Smooth muscle cell of the brain vasculature (primary cell): ENCODE measurements at regions not wholly inside any gene's neighbourhood (a gene's known extent, or its start where the extent isn't known, plus 50 kb on each side); places are given as distances from the start of the nearest gene placed in this dataset.

ENCODE experiments used
- DNase-seq: peaks from one replicate; pipeline ENCODE4 v3.0.0-alpha.2; 2012; ENCODE audit warnings: low read depth, low spot score

DNA sequence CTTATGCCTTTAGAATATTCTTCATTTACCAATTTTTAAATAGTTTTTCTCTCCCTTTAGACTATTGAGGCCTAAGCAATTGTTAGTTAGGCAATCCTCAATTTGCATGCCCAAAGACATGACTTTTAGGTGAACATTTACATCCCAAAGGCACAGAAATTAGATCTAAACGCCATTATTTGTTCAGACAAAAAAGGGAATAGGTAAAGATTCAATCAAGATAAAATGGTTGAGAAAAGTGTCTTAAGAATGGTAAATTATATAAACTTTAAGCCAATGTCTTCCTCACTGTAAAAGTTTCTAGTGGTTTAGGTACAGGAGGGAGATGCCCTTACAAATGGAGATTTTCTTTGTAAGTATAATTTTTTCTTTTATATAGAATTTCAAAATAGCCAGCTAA, 50.2 kb upstream of the MME start:
- no peak for DNase-seq

DNA sequence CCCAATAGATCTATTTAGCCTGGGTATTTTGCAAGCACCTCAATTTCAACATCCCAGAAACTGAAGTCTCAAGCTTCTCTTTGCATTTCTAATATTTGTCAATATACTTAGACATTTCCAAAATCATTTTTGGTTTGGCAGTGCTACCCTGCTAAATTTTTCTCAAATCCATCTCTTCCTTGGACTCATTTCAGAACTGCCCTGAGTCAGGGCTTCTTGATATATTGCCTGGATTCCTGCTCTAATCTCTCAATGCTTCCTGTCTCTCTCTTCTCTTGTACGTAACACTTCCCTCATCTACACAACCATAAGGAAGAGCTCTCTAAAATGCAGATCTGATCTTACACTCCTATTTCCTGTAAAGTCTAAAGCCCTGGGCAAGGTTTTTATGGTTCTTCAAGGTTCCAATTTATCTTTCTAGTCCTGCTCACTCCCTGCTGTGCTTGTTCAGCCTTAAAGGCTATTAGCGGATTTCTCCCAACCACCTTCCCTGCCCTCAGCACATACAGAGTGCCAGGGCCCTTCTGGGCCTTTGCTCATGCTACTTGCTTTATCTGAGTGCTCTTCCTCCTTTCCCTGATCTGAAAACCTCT, 53.0 kb upstream of the MME start:
- no peak for DNase-seq

DNA sequence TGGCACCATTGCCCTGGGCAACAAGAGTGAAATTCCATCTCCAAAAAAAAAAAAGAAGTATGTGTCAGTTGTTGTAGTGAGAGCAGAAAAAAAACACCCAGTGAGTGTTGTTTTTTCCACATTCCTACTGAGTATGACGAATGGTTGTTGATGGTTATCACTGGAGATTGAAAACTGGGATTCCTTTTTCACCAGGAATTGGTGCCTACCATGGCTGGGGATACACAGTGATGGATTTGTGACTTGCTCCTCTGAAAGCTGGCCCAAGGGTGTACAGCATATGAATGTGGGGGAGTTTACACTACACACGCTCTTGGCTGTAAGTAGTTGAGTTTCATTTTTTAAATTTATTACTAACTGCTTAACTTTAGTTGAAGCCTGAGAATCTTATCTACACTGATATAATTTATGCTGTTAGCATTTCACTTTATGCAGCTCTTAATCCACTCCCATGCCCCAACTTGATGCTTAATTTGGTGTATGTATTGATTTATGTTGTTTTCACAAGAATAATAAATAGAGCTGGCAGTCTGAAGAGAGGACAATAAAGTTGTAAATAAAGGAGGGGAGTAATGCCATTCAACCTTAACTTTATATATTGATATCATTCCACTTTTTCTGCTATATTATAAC, 56.0 kb upstream of the MME start:
- no peak for DNase-seq

DNA sequence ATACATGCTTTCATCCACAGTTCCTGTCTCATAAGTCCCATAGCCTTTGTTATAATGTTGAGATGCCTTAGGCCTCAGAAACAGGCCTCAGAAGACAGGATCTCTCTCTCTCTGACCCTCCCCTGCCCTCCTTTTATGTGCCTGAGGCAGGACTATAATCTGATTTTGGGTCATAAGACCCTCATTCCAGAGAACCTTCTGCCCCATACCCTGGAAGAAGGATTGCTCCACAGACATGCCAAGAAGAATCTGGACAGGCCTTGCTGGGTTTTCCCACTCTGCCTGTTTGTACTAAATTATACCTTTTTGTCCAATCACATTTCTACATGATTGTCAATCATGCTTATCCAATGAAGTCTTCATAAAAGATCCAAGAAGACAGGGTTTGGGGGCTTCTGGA, 57.2 kb upstream of the MME start:
- no peak for DNase-seq

- DNase-seq = no peak
Observed at GRCh38 chr3:155019575-155019974, 60.5 kb upstream of the MME start.

GRCh38 chr3:155018621-155019330, 61.3 kb upstream of the MME start:
- no peak for DNase-seq

DNA sequence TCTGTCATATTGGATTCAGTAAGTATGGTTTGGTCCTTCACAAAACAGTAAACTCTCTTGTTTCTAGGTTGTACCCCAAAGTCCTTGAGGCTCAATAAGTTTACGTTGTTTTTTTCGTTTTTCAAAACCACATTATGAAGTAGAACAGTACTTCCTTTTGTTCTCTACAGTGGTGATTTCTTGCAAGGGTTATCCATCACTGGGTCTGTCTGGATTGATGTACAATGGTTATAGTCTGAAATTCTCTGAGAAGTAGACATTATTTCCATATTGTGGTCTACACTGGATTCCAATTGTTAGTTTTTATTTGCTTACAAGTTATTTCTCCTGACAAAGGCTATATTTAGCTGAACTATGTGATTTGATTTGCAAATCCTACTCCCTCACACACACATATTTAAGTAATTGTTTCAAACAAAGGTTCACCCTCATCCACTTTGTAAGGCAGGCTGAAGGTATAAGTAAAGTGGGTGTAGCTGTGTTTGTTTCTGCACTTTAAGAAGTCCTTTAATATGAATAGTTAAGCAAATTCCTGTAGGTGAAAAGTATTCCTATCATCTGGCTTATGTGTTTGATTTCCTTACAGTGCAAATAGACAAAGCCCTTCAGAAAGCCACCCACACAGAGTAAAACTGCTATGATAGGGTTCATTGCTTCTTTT, 64.2 kb upstream of the MME start:
- no peak for DNase-seq

DNA sequence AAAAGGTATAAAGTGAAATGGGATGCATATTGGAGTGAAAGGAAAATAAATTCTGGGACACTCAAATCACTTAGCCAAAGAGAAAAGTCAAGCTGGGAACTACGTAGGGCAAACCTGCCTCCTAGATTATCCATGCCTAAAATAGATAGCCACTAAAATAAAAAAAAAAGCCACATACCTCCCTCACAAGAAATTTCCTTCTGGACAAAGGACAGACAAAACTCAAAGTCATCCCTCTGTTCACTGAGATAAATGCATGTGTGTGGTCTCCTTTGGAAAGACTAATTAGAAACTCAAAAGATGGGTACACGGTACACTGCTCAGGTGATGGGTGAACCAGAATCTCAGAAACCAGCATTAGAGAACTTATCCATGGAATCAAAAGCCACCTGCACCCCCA, 65.2 kb upstream of the MME start:
- DNase-seq = no peak

GRCh38 chr3:155013427-155013826, 66.7 kb upstream of the MME start:
- no peak for DNase-seq

- no peak for DNase-seq
Observed at GRCh38 chr3:155012584-155012983, 67.5 kb upstream of the MME start.

- DNase-seq = no peak
Observed at GRCh38 chr3:155010416-155010815, 69.7 kb upstream of the MME start.

- no peak for DNase-seq
Observed at GRCh38 chr3:155009217-155009616, 70.9 kb upstream of the MME start.

GRCh38 chr3:155007729-155008128, 72.4 kb upstream of the MME start:
- no peak for DNase-seq

DNA sequence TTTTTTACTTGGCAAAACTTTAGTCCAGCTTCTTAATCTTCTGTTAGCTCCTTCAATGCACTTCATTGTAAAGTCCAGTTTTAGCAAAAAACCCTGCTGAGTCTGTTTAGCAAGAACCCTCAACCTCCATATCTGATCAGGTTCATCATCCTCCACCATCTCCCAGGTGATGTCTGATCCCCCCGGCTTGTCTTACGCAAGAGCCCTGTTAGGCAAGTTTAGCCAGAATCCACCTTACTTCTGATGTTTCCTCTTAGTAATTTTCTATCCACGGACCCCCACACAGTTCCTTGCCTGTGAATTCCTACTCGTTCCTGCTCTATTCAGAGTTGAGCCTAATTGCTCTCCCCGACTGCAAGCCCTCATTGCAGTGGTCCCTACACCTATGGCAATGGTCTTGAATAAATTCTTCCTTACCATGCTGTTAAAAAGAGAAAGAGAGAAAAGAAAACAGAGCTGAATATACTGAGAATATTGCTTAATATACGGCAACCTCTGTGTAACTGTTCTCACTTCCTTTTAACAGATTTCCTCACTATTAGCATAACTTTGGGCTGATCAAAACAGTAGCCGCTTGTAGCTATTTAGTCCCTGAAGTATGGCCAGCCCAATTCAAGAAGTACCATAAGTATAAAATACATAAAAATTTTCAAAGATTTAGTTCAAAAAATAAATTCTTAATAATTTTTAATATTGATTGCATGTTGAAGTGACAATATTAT, 78.7 kb upstream of the MME start:
- DNase-seq = no peak

GRCh38 chr3:154992655-154993054, 87.5 kb upstream of the MME start:
- DNase-seq = no peak

GRCh38 chr3:154990543-154990942, 89.6 kb upstream of the MME start:
- DNase-seq = no peak

DNA sequence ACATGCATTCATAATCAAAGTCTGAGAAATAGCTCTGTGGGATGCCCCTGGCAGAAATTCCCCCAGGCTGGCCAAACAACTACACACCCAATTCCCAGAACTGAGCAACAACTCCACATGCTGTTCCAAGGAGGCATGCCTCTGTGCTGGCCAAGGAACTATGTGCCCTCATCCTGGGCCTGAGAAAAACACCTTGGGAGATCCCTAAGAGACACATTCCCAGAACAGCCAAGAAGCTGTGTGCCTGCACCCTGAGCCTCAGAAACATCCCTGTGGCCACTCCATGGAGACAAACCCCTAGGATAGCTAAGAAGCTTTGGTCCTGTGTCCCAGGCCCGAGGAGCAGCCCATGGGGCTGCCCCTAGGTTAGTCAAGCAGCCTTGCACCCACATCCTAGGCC, 92.3 kb upstream of the MME start:
- DNase-seq = no peak

- no peak for DNase-seq
Observed at GRCh38 chr3:154981664-154982063, 98.5 kb upstream of the MME start.

- DNase-seq = no peak
Observed at GRCh38 chr3:154981201-154981600, 98.9 kb upstream of the MME start.

- no peak for DNase-seq
Observed at GRCh38 chr3:154979331-154979730, 100.8 kb upstream of the MME start.

DNA sequence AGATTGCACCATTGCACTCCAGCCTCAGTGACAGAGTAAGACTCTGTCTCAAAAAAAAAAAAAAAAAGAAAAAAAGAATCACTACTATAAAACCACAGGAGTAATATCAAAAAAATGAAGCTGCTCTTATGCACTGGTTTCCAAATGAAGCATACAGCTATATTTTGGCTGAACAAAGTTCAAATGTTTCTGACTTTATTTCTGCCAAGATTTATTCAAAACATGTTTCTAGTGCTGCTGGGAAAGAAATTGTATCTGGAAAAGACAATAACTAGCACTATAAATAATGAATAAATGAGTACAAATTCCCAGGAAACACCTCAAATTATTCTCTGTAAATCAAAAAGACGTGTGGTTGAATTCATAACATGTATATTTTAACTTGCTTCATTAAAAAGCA, 102.5 kb upstream of the MME start:
- DNase-seq = no peak
